ENCODE measurements at regions not wholly inside any gene's neighbourhood (a gene's known extent, or its start where the extent isn't known, plus 50 kb on each side); places are given as distances from the start of the nearest gene placed in this dataset.

- H3K9me3 Mint-ChIP-seq = no peaks in the 10 kb centered on the region
- H3K27ac Mint-ChIP-seq = no peak overlapping the region
- no peak overlapping the region for H3K4me3 Mint-ChIP-seq
- no peaks in the 10 kb centered on the region for H3K27me3 Mint-ChIP-seq
- H3K4me1 Mint-ChIP-seq (ENCODE audit: low read depth) = peaks cover 57% of the 10 kb centered on the region
- H3K36me3 Mint-ChIP-seq (ENCODE audit: low read depth) = no peaks in the 10 kb centered on the region
These were observed 188.3 kb upstream of the RPS6KA3 start for GRCh38 chrX:20455001-20455400.

GRCh38 chrX:20454117-20454516, 187.4 kb upstream of the RPS6KA3 start:
- H3K27me3 Mint-ChIP-seq = no peaks in the 10 kb centered on the region
- H3K4me3 Mint-ChIP-seq = no peak overlapping the region
- no peaks in the 10 kb centered on the region for H3K9me3 Mint-ChIP-seq
- H3K4me1 Mint-ChIP-seq (ENCODE audit: low read depth) = peaks cover 48% of the 10 kb centered on the region
- H3K36me3 Mint-ChIP-seq (ENCODE audit: low read depth) = no peaks in the 10 kb centered on the region
- H3K27ac Mint-ChIP-seq = peak overlapping the region; percentile 79

- Mint-ChIP-seq H3K9me3 (no peaks in the 10 kb centered on the region), H3K4me1 (ENCODE audit: low read depth) (peaks cover 45% of the 10 kb centered on the region), H3K27me3 (no peaks in the 10 kb centered on the region), H3K27ac (peak overlapping the region; percentile 69), H3K36me3 (ENCODE audit: low read depth) (no peaks in the 10 kb centered on the region), H3K4me3 (peak overlapping the region; percentile 8)
These were observed 185.8 kb upstream of the RPS6KA3 start for GRCh38 chrX:20452487-20452886.

- Mint-ChIP-seq H3K4me1 (ENCODE audit: low read depth) (peaks cover 50% of the 10 kb centered on the region), H3K36me3 (ENCODE audit: low read depth) (no peaks in the 10 kb centered on the region), H3K9me3 (no peaks in the 10 kb centered on the region), H3K27ac (no peak overlapping the region), H3K4me3 (no peak overlapping the region), H3K27me3 (no peaks in the 10 kb centered on the region)
These were observed 185.2 kb upstream of the RPS6KA3 start for GRCh38 chrX:20451929-20452328.

DNA sequence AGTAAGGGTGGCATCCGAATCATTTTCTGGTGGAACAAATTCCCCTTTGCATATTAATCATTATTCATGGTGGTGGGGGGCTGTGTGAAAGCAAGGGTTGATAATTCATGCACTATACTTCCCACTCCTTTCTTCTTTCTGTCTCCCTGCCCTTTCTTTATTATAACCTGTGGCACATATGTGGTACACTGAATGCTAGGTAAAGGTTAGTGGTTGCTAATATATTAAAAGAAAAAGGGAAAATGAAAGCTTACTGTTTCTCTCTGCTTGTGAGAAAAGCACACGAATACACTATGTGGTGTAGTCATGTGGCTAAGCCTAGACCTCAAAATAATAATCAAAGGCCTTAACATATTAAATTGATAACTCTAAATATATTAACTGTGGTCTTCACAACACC, 178.4 kb upstream of the RPS6KA3 start:
- H3K9me3 Mint-ChIP-seq = no peaks in the 10 kb centered on the region
- H3K4me3 Mint-ChIP-seq = peak overlapping the region; percentile 47
- H3K27me3 Mint-ChIP-seq = no peaks in the 10 kb centered on the region
- H3K27ac Mint-ChIP-seq = no peak overlapping the region
- H3K4me1 Mint-ChIP-seq (ENCODE audit: low read depth) = peaks cover 69% of the 10 kb centered on the region
- H3K36me3 Mint-ChIP-seq (ENCODE audit: low read depth) = no peaks in the 10 kb centered on the region

DNA sequence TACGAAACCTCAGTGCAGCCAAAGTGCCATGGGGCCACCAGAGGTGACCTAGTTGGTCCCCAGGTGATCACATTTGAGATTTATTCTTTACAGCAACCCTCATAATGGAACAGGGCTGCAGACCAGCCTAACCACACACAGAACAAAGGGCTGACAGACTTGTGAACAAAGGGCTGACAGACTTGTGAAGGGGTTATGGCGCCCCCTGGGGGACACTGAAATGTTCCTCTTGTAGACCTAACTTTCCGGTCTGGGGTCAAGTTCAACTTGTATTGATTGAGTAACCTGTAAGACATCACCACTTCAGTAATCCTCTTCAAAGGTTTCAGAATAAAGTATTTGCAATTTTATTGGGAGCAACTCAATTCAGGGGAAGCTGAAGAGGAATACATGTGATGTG, 175.9 kb upstream of the RPS6KA3 start:
- no peaks in the 10 kb centered on the region for H3K36me3 Mint-ChIP-seq (ENCODE audit: low read depth)
- H3K27ac Mint-ChIP-seq = no peak overlapping the region
- peaks cover 74% of the 10 kb centered on the region for H3K4me1 Mint-ChIP-seq (ENCODE audit: low read depth)

GRCh38 chrX:20441123-20441522, 174.4 kb upstream of the RPS6KA3 start:
- Mint-ChIP-seq H3K27ac (no peak overlapping the region), H3K27me3 (no peaks in the 10 kb centered on the region), H3K4me1 (ENCODE audit: low read depth) (peaks cover 68% of the 10 kb centered on the region), H3K36me3 (ENCODE audit: low read depth) (no peaks in the 10 kb centered on the region), H3K9me3 (no peaks in the 10 kb centered on the region), H3K4me3 (no peak overlapping the region)

More for the DNA sequence above, 175.9 kb upstream of the RPS6KA3 start:
- no peak overlapping the region for H3K4me3 Mint-ChIP-seq
- H3K9me3 Mint-ChIP-seq = no peaks in the 10 kb centered on the region
- H3K27me3 Mint-ChIP-seq = no peaks in the 10 kb centered on the region

- Mint-ChIP-seq H3K36me3 (ENCODE audit: low read depth) (no peaks in the 10 kb centered on the region), H3K4me3 (no peak overlapping the region), H3K9me3 (no peaks in the 10 kb centered on the region), H3K27ac (no peak overlapping the region), H3K27me3 (no peaks in the 10 kb centered on the region), H3K4me1 (ENCODE audit: low read depth) (peaks cover 55% of the 10 kb centered on the region)
These were observed 172.3 kb upstream of the RPS6KA3 start for GRCh38 chrX:20438871-20439526.

DNA sequence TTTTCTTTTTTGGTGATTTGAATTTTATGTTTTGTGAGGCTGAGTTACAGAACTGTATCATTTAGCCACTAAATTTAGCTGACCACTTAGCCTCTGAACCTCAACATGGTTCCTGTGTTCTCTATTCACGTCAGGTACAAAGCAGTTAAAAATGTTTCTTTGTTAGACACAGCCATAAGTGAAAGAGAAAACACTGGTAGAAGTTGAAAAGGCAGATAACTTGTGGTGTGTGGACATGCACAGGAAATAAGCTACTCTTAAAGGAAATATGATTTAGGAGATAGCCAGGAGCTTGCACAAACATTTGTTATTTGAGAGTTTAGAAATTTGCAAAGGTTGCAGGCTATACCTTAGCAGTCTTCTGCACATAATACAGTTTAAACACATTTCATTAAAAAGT, 171.0 kb upstream of the RPS6KA3 start:
- peaks cover 54% of the 10 kb centered on the region for H3K4me1 Mint-ChIP-seq (ENCODE audit: low read depth)
- no peak overlapping the region for H3K4me3 Mint-ChIP-seq
- H3K27ac Mint-ChIP-seq = no peak overlapping the region
- H3K9me3 Mint-ChIP-seq = no peaks in the 10 kb centered on the region
- H3K36me3 Mint-ChIP-seq (ENCODE audit: low read depth) = no peaks in the 10 kb centered on the region
- no peaks in the 10 kb centered on the region for H3K27me3 Mint-ChIP-seq

- no peaks in the 10 kb centered on the region for H3K36me3 Mint-ChIP-seq (ENCODE audit: low read depth)
- H3K9me3 Mint-ChIP-seq = no peaks in the 10 kb centered on the region
- H3K4me3 Mint-ChIP-seq = no peak overlapping the region
- no peak overlapping the region for H3K27ac Mint-ChIP-seq
- no peaks in the 10 kb centered on the region for H3K27me3 Mint-ChIP-seq
- H3K4me1 Mint-ChIP-seq (ENCODE audit: low read depth) = peaks cover 42% of the 10 kb centered on the region
These were observed 169.2 kb upstream of the RPS6KA3 start for GRCh38 chrX:20435913-20436312.

DNA sequence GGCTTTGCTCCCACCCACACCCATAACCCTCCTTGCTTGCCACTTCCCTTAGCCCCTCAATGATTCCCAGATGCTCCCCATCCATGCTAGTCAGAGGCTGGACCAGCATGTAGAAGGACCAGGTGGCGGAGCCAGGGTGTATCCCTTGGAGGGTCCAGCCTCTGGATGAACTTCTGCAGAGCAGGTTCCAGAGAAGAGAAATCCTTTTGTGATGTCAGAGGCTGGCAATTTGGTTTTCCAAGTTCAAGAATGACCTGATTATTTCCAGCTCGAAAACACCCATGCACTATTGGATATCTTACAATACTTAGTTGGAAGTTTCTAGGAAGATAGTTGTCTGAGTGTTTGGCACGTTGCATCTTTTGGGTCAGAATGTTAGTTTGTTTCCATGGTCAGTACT, 168.3 kb upstream of the RPS6KA3 start:
- Mint-ChIP-seq H3K4me1 (ENCODE audit: low read depth) (peaks cover 35% of the 10 kb centered on the region), H3K36me3 (ENCODE audit: low read depth) (no peaks in the 10 kb centered on the region), H3K27ac (no peak overlapping the region), H3K9me3 (no peaks in the 10 kb centered on the region), H3K4me3 (no peak overlapping the region), H3K27me3 (no peaks in the 10 kb centered on the region)

DNA sequence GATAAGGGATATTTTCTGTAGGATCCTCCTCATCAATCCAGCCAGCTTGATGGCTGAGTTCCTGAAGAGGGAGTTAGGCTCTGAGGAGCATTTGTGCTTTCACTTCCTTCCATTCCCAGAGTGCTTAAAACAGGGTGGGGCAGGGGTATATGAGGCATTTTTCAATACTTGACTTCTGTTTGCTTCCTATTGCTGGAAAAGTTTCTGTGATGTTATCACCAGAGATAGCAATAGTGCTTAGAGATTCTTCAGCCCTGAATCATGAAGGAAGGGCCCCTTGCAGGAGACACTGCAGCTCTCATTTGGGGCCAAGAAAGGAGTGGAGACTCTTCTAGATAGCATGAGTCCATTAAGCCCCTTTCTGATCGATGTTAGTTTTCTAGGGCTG, 166.7 kb upstream of the RPS6KA3 start:
- Mint-ChIP-seq H3K36me3 (ENCODE audit: low read depth) (no peaks in the 10 kb centered on the region), H3K4me3 (no peak overlapping the region), H3K9me3 (no peaks in the 10 kb centered on the region), H3K27ac (no peak overlapping the region), H3K4me1 (ENCODE audit: low read depth) (peaks cover 32% of the 10 kb centered on the region), H3K27me3 (no peaks in the 10 kb centered on the region)

- Mint-ChIP-seq H3K9me3 (no peaks in the 10 kb centered on the region), H3K27ac (peak overlapping the region; percentile 29), H3K4me3 (no peak overlapping the region), H3K4me1 (ENCODE audit: low read depth) (peaks cover 27% of the 10 kb centered on the region), H3K27me3 (no peaks in the 10 kb centered on the region), H3K36me3 (ENCODE audit: low read depth) (no peaks in the 10 kb centered on the region)
These were observed 166.2 kb upstream of the RPS6KA3 start for GRCh38 chrX:20432746-20433387.

DNA sequence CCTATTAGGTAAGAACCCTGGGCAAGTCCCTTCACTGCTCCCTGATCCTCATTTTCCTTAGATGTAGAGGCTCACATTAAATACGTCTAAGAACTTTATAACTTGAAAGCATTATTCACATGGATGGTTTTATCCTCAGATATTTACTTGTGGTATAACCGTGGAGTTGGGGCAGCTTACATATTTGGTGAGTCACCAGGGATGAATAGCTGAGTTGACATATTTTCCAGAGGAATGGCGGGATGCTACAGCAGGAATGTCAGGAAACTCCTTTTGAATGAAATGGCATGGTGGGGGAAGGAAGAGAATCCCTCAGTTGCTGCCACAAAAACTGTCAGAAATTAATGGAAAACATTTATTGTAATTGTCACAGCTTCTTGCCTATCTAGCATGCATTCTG, 165.3 kb upstream of the RPS6KA3 start:
- H3K27ac Mint-ChIP-seq = no peak overlapping the region
- no peak overlapping the region for H3K4me3 Mint-ChIP-seq
- H3K27me3 Mint-ChIP-seq = no peaks in the 10 kb centered on the region
- peaks cover 26% of the 10 kb centered on the region for H3K4me1 Mint-ChIP-seq (ENCODE audit: low read depth)
- H3K9me3 Mint-ChIP-seq = no peaks in the 10 kb centered on the region
- H3K36me3 Mint-ChIP-seq (ENCODE audit: low read depth) = no peaks in the 10 kb centered on the region

- H3K36me3 Mint-ChIP-seq (ENCODE audit: low read depth) = no peaks in the 10 kb centered on the region
- peaks cover 28% of the 10 kb centered on the region for H3K4me1 Mint-ChIP-seq (ENCODE audit: low read depth)
- H3K27me3 Mint-ChIP-seq = no peaks in the 10 kb centered on the region
- no peaks in the 10 kb centered on the region for H3K9me3 Mint-ChIP-seq
- no peak overlapping the region for H3K27ac Mint-ChIP-seq
- no peak overlapping the region for H3K4me3 Mint-ChIP-seq
These were observed 164.8 kb upstream of the RPS6KA3 start for GRCh38 chrX:20431486-20431885.

All from stimulated activated naive CD8-positive, alpha-beta T cell treated with anti-CD3 and anti-CD28 coated beads, Interleukin-15, Interleukin-2, amounts not matched to agents 100 ng/mL and 50 ng/mL, for 24 hours (primary cell).